WTC11 (cell line): ENCODE measurements at regions not wholly inside any gene's neighbourhood (a gene's known extent, or its start where the extent isn't known, plus 50 kb on each side); places are given as distances from the start of the nearest gene placed in this dataset.

ENCODE experiments used
- ATAC-seq: fragments of 200-7000 bp; cut with Tn5 transposase; 2 replicates; pipeline ENCODE4 v1.10.0; 2021; ENCODE audit warnings: mild to moderate bottlenecking, moderate library complexity
- CTCF ChIA-PET: fragments of 300-600 bp; sonication (Branson Sonifier 250); formaldehyde crosslinking; loops from one replicate; lab custom pipeline; 2021; ENCODE audit warnings: antibody characterized with exemption; lab: Charles Lee
- POLR2A ChIA-PET: fragments of 350-600 bp; sonication (Branson Sonifier 250); formaldehyde crosslinking; loops from one replicate; lab custom pipeline; 2021; ENCODE audit warnings: antibody characterized with exemption; lab: Charles Lee
- DNase-seq: peaks from one replicate; pipeline ENCODE4 v3.0.0; 2021; ENCODE audit warnings: low spot score
- H3K27ac Mint-ChIP-seq: 2 replicates; pipeline ENCODE4 v1.8.0; 2021; ENCODE audit warnings: mixed read lengths
- H3K27me3 Mint-ChIP-seq: 2 replicates; pipeline ENCODE4 v1.8.0; 2021; ENCODE audit warnings: low read depth, mild to moderate bottlenecking, moderate library complexity, mixed read lengths
- H3K36me3 Mint-ChIP-seq: 2 replicates; pipeline ENCODE4 v1.8.0; 2021; ENCODE audit warnings: mixed read lengths
- H3K4me1 Mint-ChIP-seq: 2 replicates; pipeline ENCODE4 v1.8.0; 2022; ENCODE audit warnings: mixed read lengths
- H3K4me3 Mint-ChIP-seq: 2 replicates; pipeline ENCODE4 v1.8.0; 2021; ENCODE audit warnings: mild to moderate bottlenecking, moderate library complexity, mixed read lengths
- H3K9me3 Mint-ChIP-seq: 2 replicates; pipeline ENCODE4 v1.8.0; 2021; ENCODE audit warnings: mixed read lengths
- AR ChIP-seq: fragments of 250-450 bp; sonication (Bioruptor Pico); IDR thresholded peaks from 2 replicates; pipeline ENCODE4 v1.9.0; 2021; ENCODE audit warnings: mild to moderate bottlenecking
- ATF2 ChIP-seq: sonication (generic); formaldehyde crosslinking; IDR thresholded peaks from 2 replicates; pipeline ENCODE4 v1.8.1; 2022; ENCODE audit warnings: low read depth, missing genetic modification reagents, borderline replicate concordance
- E2F5 ChIP-seq: sonication (generic); formaldehyde crosslinking; IDR thresholded peaks from 2 replicates; pipeline ENCODE4 v1.8.1; 2022; ENCODE audit warnings: mild to moderate bottlenecking, moderate library complexity, missing genetic modification reagents
- ESRRA ChIP-seq: sonication (generic); formaldehyde crosslinking; IDR thresholded peaks from 2 replicates; pipeline ENCODE4 v1.8.1; 2022; ENCODE audit warnings: mild to moderate bottlenecking, missing genetic modification reagents, borderline replicate concordance
- FOXJ3 ChIP-seq: sonication (generic); formaldehyde crosslinking; IDR thresholded peaks from 2 replicates; pipeline ENCODE4 v1.9.0; 2021; ENCODE audit warnings: missing genetic modification reagents, mild to moderate bottlenecking, borderline replicate concordance
- FOXK1 ChIP-seq: sonication (generic); formaldehyde crosslinking; IDR thresholded peaks from 2 replicates; pipeline ENCODE4 v1.8.0; 2022; ENCODE audit warnings: mild to moderate bottlenecking, moderate library complexity, missing genetic modification reagents
- GABPB1 ChIP-seq: sonication (generic); formaldehyde crosslinking; IDR thresholded peaks from 2 replicates; pipeline ENCODE4 v1.8.1; 2023; ENCODE audit warnings: mild to moderate bottlenecking, missing genetic modification reagents
- IRF1 ChIP-seq: sonication (generic); formaldehyde crosslinking; IDR thresholded peaks from 2 replicates; pipeline ENCODE4 v1.8.0; 2023; ENCODE audit warnings: missing genetic modification reagents
- MLX ChIP-seq: sonication (generic); formaldehyde crosslinking; IDR thresholded peaks from 2 replicates; pipeline ENCODE4 v1.8.1; 2023; ENCODE audit warnings: mild to moderate bottlenecking, missing genetic modification reagents, moderate library complexity
- MYBL2 ChIP-seq: sonication (generic); formaldehyde crosslinking; IDR thresholded peaks from 2 replicates; pipeline ENCODE4 v1.8.1; 2023; ENCODE audit warnings: mild to moderate bottlenecking, moderate library complexity, missing genetic modification reagents
- NR3C1 ChIP-seq: sonication (generic); formaldehyde crosslinking; conservative IDR thresholded peaks from 2 replicates; pipeline ENCODE4 v1.8.1; 2023; ENCODE audit warnings: low read depth, mild to moderate bottlenecking, missing genetic modification reagents
- PRDM15 ChIP-seq: sonication (generic); formaldehyde crosslinking; IDR thresholded peaks from 2 replicates; pipeline ENCODE4 v1.8.0; 2022; ENCODE audit warnings: missing genetic modification reagents
- PRRX2 ChIP-seq: fragments of 250-450 bp; sonication (Bioruptor Pico); IDR thresholded peaks from 2 replicates; pipeline ENCODE4 v1.8.0; 2021; ENCODE audit warnings: mild to moderate bottlenecking
- RORB ChIP-seq: fragments of 250-450 bp; sonication (Bioruptor Pico); IDR thresholded peaks from 2 replicates; pipeline ENCODE4 v1.9.0; 2021; ENCODE audit warnings: mild to moderate bottlenecking
- TEAD1 ChIP-seq: sonication (generic); formaldehyde crosslinking; IDR thresholded peaks from 2 replicates; pipeline ENCODE4 v1.8.0; 2022; ENCODE audit warnings: mild to moderate bottlenecking, missing genetic modification reagents
- ZBTB43 ChIP-seq: sonication (generic); formaldehyde crosslinking; IDR thresholded peaks from 2 replicates; pipeline ENCODE4 v1.8.1; 2023; ENCODE audit warnings: mild to moderate bottlenecking, missing genetic modification reagents
- ZNF138 ChIP-seq: sonication (generic); formaldehyde crosslinking; conservative IDR thresholded peaks from 2 replicates; pipeline ENCODE4 v1.8.1; 2022; ENCODE audit warnings: mild to moderate bottlenecking, moderate library complexity, missing genetic modification reagents
- ZNF232 ChIP-seq: sonication (generic); formaldehyde crosslinking; IDR thresholded peaks from 2 replicates; pipeline ENCODE4 v1.8.0; 2022; ENCODE audit warnings: mild to moderate bottlenecking, missing genetic modification reagents
- ZNF425 ChIP-seq: fragments of 250-450 bp; sonication (Bioruptor Pico); conservative IDR thresholded peaks from 2 replicates; pipeline ENCODE4 v1.9.0; 2021; ENCODE audit warnings: mild to moderate bottlenecking

- TF ChIP-seq ZBTB43 (CRISPR knock-in tag) (no peak), ZNF425 (CRISPR knock-in tag) (no peak), MLX (no peak)
Observed at GRCh38 chr2:234335661-234336228, 161.1 kb downstream of the ARL4C start (continued).

- Mint-ChIP-seq H3K27me3 (no peaks in the 10 kb centered on the region), H3K4me3 (no peak overlapping the region), H3K9me3 (no peaks in the 10 kb centered on the region), H3K4me1 (peaks cover 8% of the 10 kb centered on the region), H3K27ac (no peak overlapping the region), H3K36me3 (no peaks in the 10 kb centered on the region)
- DNase-seq, result no peak
- ChIA-PET CTCF (interaction anchor here (1.1 to 1.9 kb wide), 3 partner anchors 28 to 46 kb away, joined by 3 to 6 read pairs (median 5); no protein-coding TSS in a partner anchor), POLR2A (no interaction called here)
- ATAC-seq, result no peak
- TF ChIP-seq ATF2 (CRISPR knock-in tag) (no peak), PRDM15 (CRISPR knock-in tag) (no peak), NR3C1 (CRISPR knock-in tag) (no peak), AR (no peak), ESRRA (CRISPR knock-in tag) (no peak), FOXJ3 (no peak), ZNF232 (CRISPR knock-in tag) (no peak), GABPB1 (CRISPR knock-in tag) (no peak), IRF1 (CRISPR knock-in tag) (no peak), RORB (CRISPR knock-in tag) (no peak), ZNF138 (CRISPR knock-in tag) (no peak), MYBL2 (no peak), PRRX2 (no peak), TEAD1 (CRISPR knock-in tag) (no peak), E2F5 (CRISPR knock-in tag) (no peak), FOXK1 (CRISPR knock-in tag) (no peak)
Observed at GRCh38 chr2:234334756-234335155, 162.1 kb downstream of the ARL4C start.
